ENCODE measurements at regions not wholly inside any gene's neighbourhood (a gene's known extent, or its start where the extent isn't known, plus 50 kb on each side); places are given as distances from the start of the nearest gene placed in this dataset.

GRCh38 chr2:39537150-39537549 lies 100.1 kb upstream of the MAP4K3 start:
- H3K79me2 ChIP-seq (ENCODE audit: low read depth), result no peaks in the 10 kb centered on the region
- H3K4me3 ChIP-seq, result no peak overlapping the region
- no peak for DNase-seq
- ChIA-PET CTCF (no interaction called here), POLR2A (ENCODE audit: unreplicated experiment) (interaction anchor here (0.7 kb wide), 1 partner anchor 167 kb away, joined by 4 read pairs; no protein-coding TSS in a partner anchor)
- H3F3A ChIP-seq (ENCODE audit: insufficient read depth, low read depth), result no peaks in the 10 kb centered on the region
- intact Hi-C loops (cut with micrococcal nuclease; ENCODE audit: unreplicated experiment), result no loop called here
- H3K4me1 ChIP-seq (replicated peaks; ENCODE audit: insufficient read depth), result peaks cover 11% of the 10 kb centered on the region
- no TSS peak for BruUV-seq (replicated peaks)
- H3K4me2 ChIP-seq, result no peak overlapping the region
- H3K9me3 ChIP-seq (ENCODE audit: insufficient read depth, low read depth), result 0 out of 2 replicates have a peak, but pooled peaks cover 7% of the 10 kb centered on the region
- no peaks in the 10 kb centered on the region for H3K27me3 ChIP-seq (ENCODE audit: insufficient read depth, low read depth)
- no peaks in the 10 kb centered on the region for H3K36me3 ChIP-seq (ENCODE audit: low read depth)
- no peak for TF ChIP-seq EZH2 (IDR thresholded peaks at IDR 0.05; ENCODE audit: low read depth)
- TF ChIP-seq CTCF (conservative IDR thresholded peaks at IDR 0.05), result no peak
- no peaks in the 10 kb centered on the region for H4K20me1 ChIP-seq (ENCODE audit: insufficient read depth)
- H2AFZ ChIP-seq, result no peak overlapping the region
- H3K27ac ChIP-seq, result no peak overlapping the region
- H3K9me2 ChIP-seq (ENCODE audit: insufficient read depth), result no peaks in the 10 kb centered on the region

GRCh38 chr2:39538718-39539117 lies 101.6 kb upstream of the MAP4K3 start:
- no peak overlapping the region for H3K27ac ChIP-seq
- 0 out of 2 replicates have a peak, but pooled peaks cover 7% of the 10 kb centered on the region for H3K9me3 ChIP-seq (ENCODE audit: insufficient read depth, low read depth)
- H3F3A ChIP-seq (ENCODE audit: insufficient read depth, low read depth), result no peaks in the 10 kb centered on the region
- no peaks in the 10 kb centered on the region for H3K27me3 ChIP-seq (ENCODE audit: insufficient read depth, low read depth)
- H4K20me1 ChIP-seq (ENCODE audit: insufficient read depth), result no peaks in the 10 kb centered on the region
- CTCF ChIA-PET, result no interaction called here
- H3K4me1 ChIP-seq (replicated peaks; ENCODE audit: insufficient read depth), result peaks cover 9% of the 10 kb centered on the region
- no peak overlapping the region for H3K4me2 ChIP-seq
- intact Hi-C loops (cut with micrococcal nuclease; ENCODE audit: unreplicated experiment), result no loop called here
- POLR2A ChIA-PET (ENCODE audit: unreplicated experiment), result no interaction called here
- no peak overlapping the region for H3K4me3 ChIP-seq
- H3K9me2 ChIP-seq (ENCODE audit: insufficient read depth), result no peaks in the 10 kb centered on the region
- no peaks in the 10 kb centered on the region for H3K79me2 ChIP-seq (ENCODE audit: low read depth)
- H3K36me3 ChIP-seq (ENCODE audit: low read depth), result no peaks in the 10 kb centered on the region
- TF ChIP-seq EZH2 (IDR thresholded peaks at IDR 0.05; ENCODE audit: low read depth) (no peak), CTCF (conservative IDR thresholded peaks at IDR 0.05) (no peak)
- BruUV-seq (replicated peaks), result no TSS peak
- DNase-seq, result no peak
- H2AFZ ChIP-seq, result no peak overlapping the region

GRCh38 chr2:39540414-39540813 lies 103.3 kb upstream of the MAP4K3 start:
- intact Hi-C loops (cut with micrococcal nuclease; ENCODE audit: unreplicated experiment), result no loop called here
- Histone ChIP-seq H4K20me1 (ENCODE audit: insufficient read depth) (no peaks in the 10 kb centered on the region), H3K9me2 (ENCODE audit: insufficient read depth) (no peaks in the 10 kb centered on the region), H3K9me3 (ENCODE audit: insufficient read depth, low read depth) (0 out of 2 replicates have a peak, but pooled peaks cover 7% of the 10 kb centered on the region), H3K79me2 (ENCODE audit: low read depth) (no peaks in the 10 kb centered on the region), H3K4me1 (replicated peaks; ENCODE audit: insufficient read depth) (no peaks in the 10 kb centered on the region), H3K27me3 (ENCODE audit: insufficient read depth, low read depth) (no peaks in the 10 kb centered on the region), H2AFZ (no peak overlapping the region), H3K4me2 (no peak overlapping the region), H3K4me3 (no peak overlapping the region), H3K36me3 (ENCODE audit: low read depth) (no peaks in the 10 kb centered on the region), H3F3A (ENCODE audit: insufficient read depth, low read depth) (no peaks in the 10 kb centered on the region), H3K27ac (no peak overlapping the region)
- no TSS peak for BruUV-seq (replicated peaks)
- no peak for DNase-seq
- TF ChIP-seq EZH2 (IDR thresholded peaks at IDR 0.05; ENCODE audit: low read depth) (no peak), CTCF (conservative IDR thresholded peaks at IDR 0.05) (no peak)
- CTCF ChIA-PET, result no interaction called here
- POLR2A ChIA-PET (ENCODE audit: unreplicated experiment), result no interaction called here
